ENCODE measurements at regions not wholly inside any gene's neighbourhood (a gene's known extent, or its start where the extent isn't known, plus 50 kb on each side); places are given as distances from the start of the nearest gene placed in this dataset.

DNA sequence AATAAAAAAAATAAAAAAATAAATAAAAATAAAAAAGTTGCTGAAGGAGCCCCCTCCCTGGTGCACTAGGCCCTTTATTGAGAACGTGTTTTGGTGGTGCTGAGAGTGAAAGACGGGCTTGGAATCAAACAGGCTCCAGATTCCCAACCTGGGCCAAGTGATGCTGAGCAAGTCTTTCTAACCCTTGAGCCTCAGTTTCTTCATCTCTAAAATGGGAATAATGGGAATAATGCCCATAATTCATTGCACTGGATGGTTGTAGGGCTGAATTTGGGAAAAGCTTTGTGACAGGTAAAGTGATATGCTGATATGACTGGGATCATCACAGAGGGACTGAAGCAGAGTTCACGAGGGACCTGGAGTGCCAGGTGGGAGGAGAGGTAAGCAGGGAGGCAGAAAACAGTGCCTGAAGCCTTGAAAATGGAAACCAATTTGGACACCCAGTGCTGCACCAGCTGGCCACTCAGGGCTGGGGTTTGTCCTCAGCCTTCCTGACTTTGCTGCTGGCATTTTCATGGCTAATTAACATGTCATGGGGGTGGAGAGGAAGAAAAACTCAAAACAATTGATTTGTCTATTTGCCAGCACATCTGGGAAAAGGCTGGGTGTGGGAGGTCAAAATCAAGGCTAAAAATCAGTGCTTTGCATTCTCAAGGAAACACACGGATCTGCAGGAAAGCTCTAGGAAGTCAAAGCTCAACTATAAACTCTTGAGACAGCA, 241.3 kb downstream of the LOXHD1 start:
- TF ChIP-seq TAF1 (IDR thresholded peaks at IDR 0.05; ENCODE audit: borderline replicate concordance, insufficient read depth, low read length) (no peak), SIN3A (IDR thresholded peaks at IDR 0.05; ENCODE audit: borderline replicate concordance, insufficient read depth, low read length) (0 out of 2 replicates have a peak, but pooled peaks have one; percentile 42), FOXP2 (optimal IDR thresholded peaks at IDR 0.05; ENCODE audit: borderline replicate concordance, extremely low read depth, extremely low read length, insufficient read depth) (no peak)
- TF ChIP-seq, protein P1, sequence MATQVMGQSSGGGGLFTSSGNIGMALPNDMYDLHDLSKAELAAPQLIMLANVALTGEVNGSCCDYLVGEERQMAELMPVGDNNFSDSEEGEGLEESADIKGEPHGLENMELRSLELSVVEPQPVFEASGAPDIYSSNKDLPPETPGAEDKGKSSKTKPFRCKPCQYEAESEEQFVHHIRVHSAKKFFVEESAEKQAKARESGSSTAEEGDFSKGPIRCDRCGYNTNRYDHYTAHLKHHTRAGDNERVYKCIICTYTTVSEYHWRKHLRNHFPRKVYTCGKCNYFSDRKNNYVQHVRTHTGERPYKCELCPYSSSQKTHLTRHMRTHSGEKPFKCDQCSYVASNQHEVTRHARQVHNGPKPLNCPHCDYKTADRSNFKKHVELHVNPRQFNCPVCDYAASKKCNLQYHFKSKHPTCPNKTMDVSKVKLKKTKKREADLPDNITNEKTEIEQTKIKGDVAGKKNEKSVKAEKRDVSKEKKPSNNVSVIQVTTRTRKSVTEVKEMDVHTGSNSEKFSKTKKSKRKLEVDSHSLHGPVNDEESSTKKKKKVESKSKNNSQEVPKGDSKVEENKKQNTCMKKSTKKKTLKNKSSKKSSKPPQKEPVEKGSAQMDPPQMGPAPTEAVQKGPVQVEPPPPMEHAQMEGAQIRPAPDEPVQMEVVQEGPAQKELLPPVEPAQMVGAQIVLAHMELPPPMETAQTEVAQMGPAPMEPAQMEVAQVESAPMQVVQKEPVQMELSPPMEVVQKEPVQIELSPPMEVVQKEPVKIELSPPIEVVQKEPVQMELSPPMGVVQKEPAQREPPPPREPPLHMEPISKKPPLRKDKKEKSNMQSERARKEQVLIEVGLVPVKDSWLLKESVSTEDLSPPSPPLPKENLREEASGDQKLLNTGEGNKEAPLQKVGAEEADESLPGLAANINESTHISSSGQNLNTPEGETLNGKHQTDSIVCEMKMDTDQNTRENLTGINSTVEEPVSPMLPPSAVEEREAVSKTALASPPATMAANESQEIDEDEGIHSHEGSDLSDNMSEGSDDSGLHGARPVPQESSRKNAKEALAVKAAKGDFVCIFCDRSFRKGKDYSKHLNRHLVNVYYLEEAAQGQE (IDR thresholded peaks at IDR 0.05; ENCODE audit: insufficient read depth in 1 of 2, low read depth in 2 of 2, low read length in 2 of 2) = peak in 1 of 2 experiments; percentile 41; a peak in 1 of 4 replicates

Measured in PFSK-1 (cell line).